Endodermal cell (in vitro differentiated cells): ENCODE measurements at regions not wholly inside any gene's neighbourhood (a gene's known extent, or its start where the extent isn't known, plus 50 kb on each side); places are given as distances from the start of the nearest gene placed in this dataset.

Experiments
- DNase-seq: peaks from one replicate; pipeline ENCODE4 v3.0.0-alpha.2; 2017
- H3K27ac ChIP-seq: 2 replicates; pipeline ENCODE4 v1.5.1; 2013; ENCODE audit warnings: mild to moderate bottlenecking, low read depth, low read length, moderate library complexity
- H3K27me3 ChIP-seq: 2 replicates; pipeline ENCODE4 v1.6.1; 2013; ENCODE audit warnings: mild to moderate bottlenecking, low read length, moderate library complexity; ENCODE audit not compliant: insufficient read depth, control insufficient read depth, poor library complexity, severe bottlenecking
- H3K36me3 ChIP-seq: 2 replicates; pipeline ENCODE4 v1.7.0; 2013; ENCODE audit warnings: mild to moderate bottlenecking, low read length, moderate library complexity; ENCODE audit not compliant: control insufficient read depth, insufficient read depth
- H3K4me1 ChIP-seq: one replicate; pipeline ENCODE4 v1.7.0; 2013; ENCODE audit warnings: low read length; ENCODE audit not compliant: control insufficient read depth, insufficient read depth
- H3K4me3 ChIP-seq: 2 replicates; pipeline ENCODE4 v1.5.1; 2013; ENCODE audit warnings: mild to moderate bottlenecking, low read length, moderate library complexity
- H3K9ac ChIP-seq: 2 replicates; pipeline ENCODE4 v1.6.1; 2013; ENCODE audit warnings: mild to moderate bottlenecking, low read length, moderate library complexity; ENCODE audit not compliant: poor library complexity, severe bottlenecking; ENCODE audit errors: extremely low read depth
- H3K9me3 ChIP-seq: 2 replicates; pipeline ENCODE4 v1.6.1; 2013; ENCODE audit warnings: mild to moderate bottlenecking, low read length, moderate library complexity; ENCODE audit not compliant: control insufficient read depth
- H3K27ac Mint-ChIP-seq: 2 replicates; pipeline ENCODE4 v1.8.0; 2020; ENCODE audit warnings: mixed read lengths
- H3K27me3 Mint-ChIP-seq: 2 replicates; pipeline ENCODE4 v1.8.0; 2021; ENCODE audit warnings: mild to moderate bottlenecking, mixed read lengths; ENCODE audit not compliant: insufficient read depth
- H3K36me3 Mint-ChIP-seq: 2 replicates; pipeline ENCODE4 v1.8.0; 2020; ENCODE audit warnings: low read depth, mixed read lengths
- H3K4me1 Mint-ChIP-seq: 2 replicates; pipeline ENCODE4 v1.8.0; 2020; ENCODE audit warnings: mixed read lengths
- H3K4me3 Mint-ChIP-seq: 2 replicates; pipeline ENCODE4 v1.8.0; 2020; ENCODE audit warnings: mild to moderate bottlenecking, moderate library complexity, mixed read lengths
- H3K9me3 Mint-ChIP-seq: 2 replicates; pipeline ENCODE4 v1.8.0; 2020; ENCODE audit warnings: mild to moderate bottlenecking, mixed read lengths
- CTCF ChIP-seq: fragments of 200-600 bp; sonication (generic); conservative IDR thresholded peaks from 2 replicates; pipeline ENCODE4 v1.5.0; 2021; ENCODE audit warnings: antibody characterized with exemption, mild to moderate bottlenecking
- WGBS, 2 experiments: methylation state at CpG; one replicate each; pipeline versions ENCODE4 v1.1.5 to v1.1.7; 2013; ENCODE audit warnings: missing lambda C conversion rate in 2 of 2, mixed read lengths in 1 of 2; ENCODE audit not compliant: insufficient coverage in 1 of 2, insufficient read length in 1 of 2; 5-methylcytosine and 5-hydroxymethylcytosine counted together

GRCh38 chr2:144083211-144083610, 436.7 kb downstream of the ZEB2 start:
- no peak overlapping the region for H3K9ac ChIP-seq
- WGBS, 2 experiments, result 86% methylated on average over 1 of the region's 1 CpG; no CpG with 5 or more reads in 1 of the 2 experiments
- H3K36me3 Mint-ChIP-seq, result no peaks in the 10 kb centered on the region
- no peaks in the 10 kb centered on the region for H3K27me3 ChIP-seq
- no peaks in the 10 kb centered on the region for H3K27me3 Mint-ChIP-seq
- no peak overlapping the region for H3K27ac ChIP-seq
- no peak for TF ChIP-seq CTCF
- H3K36me3 ChIP-seq, result no peaks in the 10 kb centered on the region
- peaks cover 19% of the 10 kb centered on the region for H3K4me1 Mint-ChIP-seq
- H3K9me3 ChIP-seq, result no peaks in the 10 kb centered on the region
- H3K4me1 ChIP-seq, result peaks cover 4% of the 10 kb centered on the region
- H3K27ac Mint-ChIP-seq, result no peak overlapping the region
- DNase-seq, result no peak
- H3K9me3 Mint-ChIP-seq, result no peaks in the 10 kb centered on the region
- no peak overlapping the region for H3K4me3 Mint-ChIP-seq
- no peak overlapping the region for H3K4me3 ChIP-seq

GRCh38 chr2:144082777-144083176, 437.1 kb downstream of the ZEB2 start:
- no peak for TF ChIP-seq CTCF
- Histone ChIP-seq H3K36me3 (no peaks in the 10 kb centered on the region), H3K4me1 (peaks cover 2% of the 10 kb centered on the region), H3K4me3 (no peak overlapping the region), H3K27ac (no peak overlapping the region), H3K27me3 (no peaks in the 10 kb centered on the region), H3K9me3 (no peaks in the 10 kb centered on the region), H3K9ac (no peak overlapping the region)
- no peak overlapping the region for H3K4me3 Mint-ChIP-seq
- H3K27ac Mint-ChIP-seq, result no peak overlapping the region
- H3K27me3 Mint-ChIP-seq, result no peaks in the 10 kb centered on the region
- WGBS, 2 experiments, result 93% methylated on average over 3 of the region's 3 CpGs; no CpG with 5 or more reads in 1 of the 2 experiments
- no peak for DNase-seq
- no peaks in the 10 kb centered on the region for H3K36me3 Mint-ChIP-seq
- H3K4me1 Mint-ChIP-seq, result peaks cover 14% of the 10 kb centered on the region
- no peaks in the 10 kb centered on the region for H3K9me3 Mint-ChIP-seq

- H3K4me3 Mint-ChIP-seq, result no peak overlapping the region
- no peaks in the 10 kb centered on the region for H3K27me3 Mint-ChIP-seq
- H3K27ac ChIP-seq, result no peak overlapping the region
Observed at GRCh38 chr2:144082327-144082726, 437.6 kb downstream of the ZEB2 start.

More at GRCh38 chr2:144082327-144082726, 437.6 kb downstream of the ZEB2 start:
- Mint-ChIP-seq H3K27ac (no peak overlapping the region), H3K36me3 (no peaks in the 10 kb centered on the region), H3K4me1 (peaks cover 10% of the 10 kb centered on the region), H3K9me3 (no peaks in the 10 kb centered on the region)
- DNase-seq, result no peak
- Histone ChIP-seq H3K27me3 (no peaks in the 10 kb centered on the region), H3K4me3 (no peak overlapping the region), H3K9me3 (no peaks in the 10 kb centered on the region), H3K36me3 (no peaks in the 10 kb centered on the region), H3K9ac (no peak overlapping the region), H3K4me1 (no peaks in the 10 kb centered on the region)
- no peak for TF ChIP-seq CTCF
